GM23338 (cell line): ENCODE measurements at regions not wholly inside any gene's neighbourhood (a gene's known extent, or its start where the extent isn't known, plus 50 kb on each side); places are given as distances from the start of the nearest gene placed in this dataset.

Source experiments
- ATAC-seq: fragments of 200-7000 bp; cut with Tn5 transposase; 3 replicates; pipeline ENCODE4 v1.9.1; 2020
- DNase-seq: peaks from one replicate; pipeline ENCODE4 v3.0.0-alpha.2; 2015; ENCODE audit warnings: low spot score
- H2AFZ ChIP-seq: fragments of 200-600 bp; sonication (generic); 2 replicates; pipeline ENCODE4 v1.8.0; 2016; ENCODE audit warnings: antibody characterized with exemption, mild to moderate bottlenecking, moderate library complexity
- H3F3A ChIP-seq: fragments of 200-600 bp; sonication (generic); replicated peaks from 2 replicates; pipeline ENCODE4 v1.8.0; 2017; ENCODE audit warnings: antibody characterized with exemption, mixed run types, low read depth
- H3K27ac ChIP-seq: fragments of 200-600 bp; sonication (generic); 2 replicates; pipeline ENCODE4 v1.6.1; 2016; ENCODE audit warnings: low read depth
- H3K27me3 ChIP-seq: fragments of 200-600 bp; sonication (generic); 2 replicates; pipeline ENCODE4 v1.8.0; 2016; ENCODE audit warnings: mild to moderate bottlenecking, mixed run types, moderate library complexity; ENCODE audit not compliant: insufficient read depth
- H3K36me3 ChIP-seq: fragments of 200-600 bp; sonication (generic); 2 replicates; pipeline ENCODE4 v1.8.0; 2016; ENCODE audit warnings: mild to moderate bottlenecking; ENCODE audit not compliant: insufficient read depth
- H3K4me1 ChIP-seq: fragments of 200-600 bp; sonication (generic); 2 replicates; pipeline ENCODE4 v1.8.0; 2016; ENCODE audit warnings: mild to moderate bottlenecking, moderate library complexity; ENCODE audit not compliant: insufficient read depth
- H3K4me2 ChIP-seq: fragments of 200-600 bp; sonication (generic); 2 replicates; pipeline ENCODE4 v1.7.1; 2017; ENCODE audit warnings: mixed run types
- H3K4me3 ChIP-seq: fragments of 200-600 bp; sonication (generic); 2 replicates; pipeline ENCODE4 v1.6.1; 2016; ENCODE audit warnings: mixed run types
- H3K79me2 ChIP-seq: fragments of 200-600 bp; sonication (generic); replicated peaks from 2 replicates; pipeline ENCODE4 v1.8.0; 2017; ENCODE audit warnings: mild to moderate bottlenecking; ENCODE audit not compliant: insufficient read depth
- H3K9me2 ChIP-seq: fragments of 200-600 bp; sonication (generic); 2 replicates; pipeline ENCODE4 v1.8.0; 2017; ENCODE audit not compliant: insufficient read depth
- H4K20me1 ChIP-seq: fragments of 200-600 bp; sonication (generic); replicated peaks from 2 replicates; pipeline ENCODE4 v1.8.0; 2017; ENCODE audit warnings: mild to moderate bottlenecking; ENCODE audit not compliant: insufficient read depth
- H3K27ac Mint-ChIP-seq: 2 replicates; pipeline ENCODE4 v1.8.0; 2020; ENCODE audit warnings: inconsistent platforms, mild to moderate bottlenecking, moderate library complexity, mixed read lengths
- H3K27me3 Mint-ChIP-seq: 3 replicates; pipeline ENCODE4 v1.8.0; 2022; ENCODE audit warnings: low read depth, mild to moderate bottlenecking, moderate library complexity, mixed read lengths, inconsistent platforms; ENCODE audit not compliant: insufficient read depth, poor library complexity
- H3K36me3 Mint-ChIP-seq: 3 replicates; pipeline ENCODE4 v1.8.0; 2021; ENCODE audit warnings: low read depth, mild to moderate bottlenecking, inconsistent platforms, moderate library complexity, mixed read lengths
- H3K4me1 Mint-ChIP-seq: 3 replicates; pipeline ENCODE4 v1.8.0; 2020; ENCODE audit warnings: mild to moderate bottlenecking, inconsistent platforms, mixed read lengths
- H3K4me3 Mint-ChIP-seq: 3 replicates; pipeline ENCODE4 v1.8.0; 2021; ENCODE audit warnings: moderate library complexity, mild to moderate bottlenecking, inconsistent platforms, mixed read lengths
- H3K9me3 Mint-ChIP-seq: 3 replicates; pipeline ENCODE4 v1.8.0; 2020; ENCODE audit warnings: moderate library complexity, mild to moderate bottlenecking, inconsistent platforms, mixed read lengths
- CREB1 ChIP-seq: fragments of 250-450 bp; sonication (Bioruptor Pico); IDR thresholded peaks from 2 replicates; pipeline ENCODE4 v1.5.0; 2020; ENCODE audit warnings: low read depth, mild to moderate bottlenecking, moderate library complexity
- EZH2 ChIP-seq: fragments of 200-600 bp; sonication (generic); IDR thresholded peaks from one replicate; pipeline ENCODE4 v1.8.0; 2017; ENCODE audit warnings: antibody characterized with exemption, mild to moderate bottlenecking, low read depth; ENCODE audit not compliant: unreplicated experiment
- EZH2phosphoT487 ChIP-seq: fragments of 200-600 bp; sonication (generic); IDR thresholded peaks from one replicate; pipeline ENCODE4 v1.8.1; 2018; ENCODE audit warnings: antibody characterized with exemption; ENCODE audit not compliant: unreplicated experiment
- JUNB ChIP-seq: IDR thresholded peaks from one replicate; pipeline ENCODE4 v1.6.1; 2016; ENCODE audit warnings: antibody characterized with exemption; ENCODE audit not compliant: unreplicated experiment
- NANOG ChIP-seq: IDR thresholded peaks from 2 replicates; pipeline ENCODE4 v1.6.1; 2016; ENCODE audit warnings: antibody characterized with exemption, borderline replicate concordance
- POLR2AphosphoS5 ChIP-seq: IDR thresholded peaks from 2 replicates; pipeline ENCODE4 v1.6.1; 2016; ENCODE audit warnings: antibody characterized with exemption, low read depth
- REST ChIP-seq: IDR thresholded peaks from one replicate; pipeline ENCODE4 v1.6.1; 2018; ENCODE audit warnings: antibody characterized with exemption; ENCODE audit not compliant: unreplicated experiment
- STAT1 ChIP-seq: IDR thresholded peaks from one replicate; pipeline ENCODE4 v1.6.1; 2016; ENCODE audit warnings: antibody characterized with exemption; ENCODE audit not compliant: unreplicated experiment
- ZNF114 ChIP-seq: fragments of 250-450 bp; sonication (Bioruptor Pico); IDR thresholded peaks from 2 replicates; pipeline ENCODE4 v1.5.0; 2020; ENCODE audit warnings: mild to moderate bottlenecking, moderate library complexity
- ZNF331 ChIP-seq: fragments of 250-450 bp; sonication (Bioruptor Pico); IDR thresholded peaks from 2 replicates; pipeline ENCODE4 v1.5.0; 2020; ENCODE audit warnings: low read depth, mild to moderate bottlenecking, moderate library complexity
- TF ChIP-seq, protein P1 (sequence below): IDR thresholded peaks from 2 replicates; pipeline ENCODE4 v1.6.1; 2016; ENCODE audit warnings: antibody characterized with exemption
- TF ChIP-seq, protein P2 (sequence below), 2 experiments: fragments of 200-600 bp in 1 of 2; sonication (generic) in 1 of 2; conservative IDR thresholded peaks; 2 replicates each; pipeline versions ENCODE4 v1.5.1 to v1.6.1; 2016 to 2017; ENCODE audit warnings: antibody characterized with exemption in 2 of 2, low read depth in 2 of 2, mild to moderate bottlenecking in 2 of 2, moderate library complexity in 1 of 2
- TF ChIP-seq, protein P3 (sequence below): fragments of 250-450 bp; sonication (Bioruptor Pico); IDR thresholded peaks from 2 replicates; pipeline ENCODE4 v1.5.0; 2020; ENCODE audit warnings: mild to moderate bottlenecking, moderate library complexity

DNA sequence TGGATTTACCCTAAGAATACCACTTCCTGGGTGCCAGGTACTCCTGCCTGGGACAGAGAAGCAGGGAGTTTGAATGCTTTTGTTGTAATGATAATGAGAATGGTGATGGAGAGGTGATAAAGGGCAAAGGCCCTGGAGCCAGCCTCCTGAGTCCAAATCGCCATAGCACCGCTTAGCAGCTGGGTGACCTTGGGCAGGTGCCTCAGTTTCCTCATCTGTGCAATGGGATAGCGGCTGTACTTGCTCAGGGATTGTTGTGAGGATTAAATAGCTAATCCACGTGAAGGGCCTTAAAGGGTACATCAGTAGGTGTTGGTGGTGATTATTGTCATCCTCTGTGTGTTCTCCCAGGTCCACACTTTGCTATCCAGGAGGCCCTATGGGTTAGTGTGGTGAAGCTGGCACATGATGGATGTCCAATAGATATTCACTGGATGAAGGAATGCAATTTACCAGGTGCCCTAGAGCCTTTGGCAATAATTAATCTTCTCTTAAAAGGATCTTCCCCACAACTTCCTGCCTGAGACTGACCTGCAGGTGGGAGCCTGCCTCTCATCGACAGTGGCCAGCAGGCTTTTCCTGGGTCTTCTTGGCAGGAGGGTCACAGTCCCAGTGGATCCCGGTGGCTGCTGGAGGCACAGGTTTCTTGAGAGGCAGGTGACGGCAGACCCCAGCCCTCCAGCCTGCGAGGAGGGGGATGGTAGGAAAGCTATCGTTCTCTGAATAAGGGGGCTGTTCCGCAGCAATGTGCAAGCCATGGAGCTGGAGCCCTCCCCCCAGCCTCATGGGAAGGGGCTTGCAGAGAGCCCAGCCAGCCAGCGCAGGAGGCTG is 160.2 kb downstream of the MACROH2A1 start:
- no peaks in the 10 kb centered on the region for H3K27me3 ChIP-seq
- no peak for DNase-seq
- no peak for ATAC-seq

More for the DNA sequence above, 160.2 kb downstream of the MACROH2A1 start:
- H3K9me3 Mint-ChIP-seq = no peaks in the 10 kb centered on the region
- H3K27ac ChIP-seq = no peak overlapping the region
- H3K4me2 ChIP-seq = no peak overlapping the region
- no peaks in the 10 kb centered on the region for H3F3A ChIP-seq
- peaks cover 8% of the 10 kb centered on the region for H3K27me3 Mint-ChIP-seq
- H2AFZ ChIP-seq = peak overlapping the region; percentile 47; the same call in 1 of the 2 replicates
- no peaks in the 10 kb centered on the region for H3K36me3 ChIP-seq
- H3K27ac Mint-ChIP-seq = no peak overlapping the region
- no peaks in the 10 kb centered on the region; the same call in 1 of the 2 replicates for H3K4me1 ChIP-seq
- no peak for TF ChIP-seq REST
- no peak for TF ChIP-seq NANOG
- no peak for TF ChIP-seq EZH2
- no peak for TF ChIP-seq JUNB
- no peak for TF ChIP-seq STAT1
- TF ChIP-seq CREB1 (CRISPR knock-in tag) = no peak
- no peak for TF ChIP-seq ZNF331
- TF ChIP-seq, protein P1, sequence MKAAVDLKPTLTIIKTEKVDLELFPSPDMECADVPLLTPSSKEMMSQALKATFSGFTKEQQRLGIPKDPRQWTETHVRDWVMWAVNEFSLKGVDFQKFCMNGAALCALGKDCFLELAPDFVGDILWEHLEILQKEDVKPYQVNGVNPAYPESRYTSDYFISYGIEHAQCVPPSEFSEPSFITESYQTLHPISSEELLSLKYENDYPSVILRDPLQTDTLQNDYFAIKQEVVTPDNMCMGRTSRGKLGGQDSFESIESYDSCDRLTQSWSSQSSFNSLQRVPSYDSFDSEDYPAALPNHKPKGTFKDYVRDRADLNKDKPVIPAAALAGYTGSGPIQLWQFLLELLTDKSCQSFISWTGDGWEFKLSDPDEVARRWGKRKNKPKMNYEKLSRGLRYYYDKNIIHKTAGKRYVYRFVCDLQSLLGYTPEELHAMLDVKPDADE = no peak
- no peak for TF ChIP-seq EZH2phosphoT487
- TF ChIP-seq, protein P2, sequence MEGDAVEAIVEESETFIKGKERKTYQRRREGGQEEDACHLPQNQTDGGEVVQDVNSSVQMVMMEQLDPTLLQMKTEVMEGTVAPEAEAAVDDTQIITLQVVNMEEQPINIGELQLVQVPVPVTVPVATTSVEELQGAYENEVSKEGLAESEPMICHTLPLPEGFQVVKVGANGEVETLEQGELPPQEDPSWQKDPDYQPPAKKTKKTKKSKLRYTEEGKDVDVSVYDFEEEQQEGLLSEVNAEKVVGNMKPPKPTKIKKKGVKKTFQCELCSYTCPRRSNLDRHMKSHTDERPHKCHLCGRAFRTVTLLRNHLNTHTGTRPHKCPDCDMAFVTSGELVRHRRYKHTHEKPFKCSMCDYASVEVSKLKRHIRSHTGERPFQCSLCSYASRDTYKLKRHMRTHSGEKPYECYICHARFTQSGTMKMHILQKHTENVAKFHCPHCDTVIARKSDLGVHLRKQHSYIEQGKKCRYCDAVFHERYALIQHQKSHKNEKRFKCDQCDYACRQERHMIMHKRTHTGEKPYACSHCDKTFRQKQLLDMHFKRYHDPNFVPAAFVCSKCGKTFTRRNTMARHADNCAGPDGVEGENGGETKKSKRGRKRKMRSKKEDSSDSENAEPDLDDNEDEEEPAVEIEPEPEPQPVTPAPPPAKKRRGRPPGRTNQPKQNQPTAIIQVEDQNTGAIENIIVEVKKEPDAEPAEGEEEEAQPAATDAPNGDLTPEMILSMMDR (conservative IDR thresholded peaks at IDR 0.05; ENCODE audit: low read depth in 2 of 2) = no peak
- TF ChIP-seq, protein P3, sequence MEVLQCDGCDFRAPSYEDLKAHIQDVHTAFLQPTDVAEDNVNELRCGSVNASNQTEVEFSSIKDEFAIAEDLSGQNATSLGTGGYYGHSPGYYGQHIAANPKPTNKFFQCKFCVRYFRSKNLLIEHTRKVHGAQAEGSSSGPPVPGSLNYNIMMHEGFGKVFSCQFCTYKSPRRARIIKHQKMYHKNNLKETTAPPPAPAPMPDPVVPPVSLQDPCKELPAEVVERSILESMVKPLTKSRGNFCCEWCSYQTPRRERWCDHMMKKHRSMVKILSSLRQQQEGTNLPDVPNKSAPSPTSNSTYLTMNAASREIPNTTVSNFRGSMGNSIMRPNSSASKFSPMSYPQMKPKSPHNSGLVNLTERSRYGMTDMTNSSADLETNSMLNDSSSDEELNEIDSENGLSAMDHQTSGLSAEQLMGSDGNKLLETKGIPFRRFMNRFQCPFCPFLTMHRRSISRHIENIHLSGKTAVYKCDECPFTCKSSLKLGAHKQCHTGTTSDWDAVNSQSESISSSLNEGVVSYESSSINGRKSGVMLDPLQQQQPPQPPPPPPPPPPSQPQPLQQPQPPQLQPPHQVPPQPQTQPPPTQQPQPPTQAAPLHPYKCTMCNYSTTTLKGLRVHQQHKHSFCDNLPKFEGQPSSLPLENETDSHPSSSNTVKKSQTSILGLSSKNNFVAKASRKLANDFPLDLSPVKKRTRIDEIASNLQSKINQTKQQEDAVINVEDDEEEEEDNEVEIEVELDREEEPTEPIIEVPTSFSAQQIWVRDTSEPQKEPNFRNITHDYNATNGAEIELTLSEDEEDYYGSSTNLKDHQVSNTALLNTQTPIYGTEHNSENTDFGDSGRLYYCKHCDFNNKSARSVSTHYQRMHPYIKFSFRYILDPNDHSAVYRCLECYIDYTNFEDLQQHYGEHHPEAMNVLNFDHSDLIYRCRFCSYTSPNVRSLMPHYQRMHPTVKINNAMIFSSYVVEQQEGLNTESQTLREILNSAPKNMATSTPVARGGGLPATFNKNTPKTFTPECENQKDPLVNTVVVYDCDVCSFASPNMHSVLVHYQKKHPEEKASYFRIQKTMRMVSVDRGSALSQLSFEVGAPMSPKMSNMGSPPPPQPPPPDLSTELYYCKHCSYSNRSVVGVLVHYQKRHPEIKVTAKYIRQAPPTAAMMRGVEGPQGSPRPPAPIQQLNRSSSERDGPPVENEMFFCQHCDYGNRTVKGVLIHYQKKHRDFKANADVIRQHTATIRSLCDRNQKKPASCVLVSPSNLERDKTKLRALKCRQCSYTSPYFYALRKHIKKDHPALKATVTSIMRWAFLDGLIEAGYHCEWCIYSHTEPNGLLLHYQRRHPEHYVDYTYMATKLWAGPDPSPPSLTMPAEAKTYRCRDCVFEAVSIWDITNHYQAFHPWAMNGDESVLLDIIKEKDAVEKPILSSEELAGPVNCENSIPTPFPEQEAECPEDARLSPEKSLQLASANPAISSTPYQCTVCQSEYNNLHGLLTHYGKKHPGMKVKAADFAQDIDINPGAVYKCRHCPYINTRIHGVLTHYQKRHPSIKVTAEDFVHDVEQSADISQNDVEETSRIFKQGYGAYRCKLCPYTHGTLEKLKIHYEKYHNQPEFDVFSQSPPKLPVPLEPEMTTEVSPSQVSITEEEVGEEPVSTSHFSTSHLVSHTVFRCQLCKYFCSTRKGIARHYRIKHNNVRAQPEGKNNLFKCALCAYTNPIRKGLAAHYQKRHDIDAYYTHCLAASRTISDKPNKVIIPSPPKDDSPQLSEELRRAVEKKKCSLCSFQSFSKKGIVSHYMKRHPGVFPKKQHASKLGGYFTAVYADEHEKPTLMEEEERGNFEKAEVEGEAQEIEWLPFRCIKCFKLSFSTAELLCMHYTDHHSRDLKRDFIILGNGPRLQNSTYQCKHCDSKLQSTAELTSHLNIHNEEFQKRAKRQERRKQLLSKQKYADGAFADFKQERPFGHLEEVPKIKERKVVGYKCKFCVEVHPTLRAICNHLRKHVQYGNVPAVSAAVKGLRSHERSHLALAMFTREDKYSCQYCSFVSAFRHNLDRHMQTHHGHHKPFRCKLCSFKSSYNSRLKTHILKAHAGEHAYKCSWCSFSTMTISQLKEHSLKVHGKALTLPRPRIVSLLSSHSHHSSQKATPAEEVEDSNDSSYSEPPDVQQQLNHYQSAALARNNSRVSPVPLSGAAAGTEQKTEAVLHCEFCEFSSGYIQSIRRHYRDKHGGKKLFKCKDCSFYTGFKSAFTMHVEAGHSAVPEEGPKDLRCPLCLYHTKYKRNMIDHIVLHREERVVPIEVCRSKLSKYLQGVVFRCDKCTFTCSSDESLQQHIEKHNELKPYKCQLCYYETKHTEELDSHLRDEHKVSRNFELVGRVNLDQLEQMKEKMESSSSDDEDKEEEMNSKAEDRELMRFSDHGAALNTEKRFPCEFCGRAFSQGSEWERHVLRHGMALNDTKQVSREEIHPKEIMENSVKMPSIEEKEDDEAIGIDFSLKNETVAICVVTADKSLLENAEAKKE = no peak
- no peak for TF ChIP-seq POLR2AphosphoS5
- no peak for TF ChIP-seq ZNF114 (CRISPR knock-in tag)
- no peaks in the 10 kb centered on the region for H3K9me2 ChIP-seq
- H3K79me2 ChIP-seq = no peaks in the 10 kb centered on the region
- no peak overlapping the region for H3K4me3 Mint-ChIP-seq
- H3K36me3 Mint-ChIP-seq = no peaks in the 10 kb centered on the region
- H3K4me3 ChIP-seq = no peak overlapping the region
- no peaks in the 10 kb centered on the region for H4K20me1 ChIP-seq
- H3K4me1 Mint-ChIP-seq = peaks cover 10% of the 10 kb centered on the region
